ENCODE measurements at regions not wholly inside any gene's neighbourhood (a gene's known extent, or its start where the extent isn't known, plus 50 kb on each side); places are given as distances from the start of the nearest gene placed in this dataset.

DNA sequence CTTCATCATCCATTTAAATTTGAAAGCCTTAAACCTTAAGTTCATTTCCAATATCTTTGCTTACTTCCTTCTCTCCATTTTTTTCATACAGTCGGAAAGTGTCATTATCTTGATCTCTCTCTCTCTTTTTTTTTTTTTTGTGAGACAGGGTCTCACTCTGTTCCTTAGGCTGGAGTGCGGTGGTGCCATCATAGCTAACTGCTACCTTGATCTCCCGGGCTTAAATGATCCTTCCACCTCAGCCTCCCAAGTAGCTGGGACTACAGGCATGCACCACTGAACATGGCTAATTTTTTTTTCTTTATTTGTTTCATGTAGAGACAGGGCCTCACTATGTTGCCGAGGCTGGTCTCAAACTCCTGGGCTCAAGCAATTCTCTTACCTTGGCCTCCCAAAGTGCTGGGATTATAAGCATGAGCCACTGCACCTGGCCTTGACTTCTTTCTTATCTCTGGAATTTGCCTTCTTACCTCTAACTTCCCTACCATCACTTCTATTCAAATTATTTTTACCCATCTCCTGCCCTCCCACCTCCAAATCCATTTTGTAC is 222.2 kb downstream of the MYCN start:
- H3K27ac ChIP-seq = no peak overlapping the region
- H3K4me3 ChIP-seq = no peak overlapping the region
- WGBS, 10 experiments = 26 to 100% (median 93%) methylated on average over 2 to 4 of the region's 4 CpGs; no CpG with 5 or more reads in 1 of the 10 experiments
- peaks cover 8 to 16% of the 10 kb centered on the region in 2 donors for H3K4me1 ChIP-seq (replicated peaks in 1 of 2)
- in situ Hi-C loops (cut with MboI; ENCODE audit: low pct_unique_long_range_greater_than_20kb in 2 of 9, low sequenced_read_pairs in 9 of 9, unreplicated experiment in 9 of 9) = no loop called here
- no peak for ATAC-seq (replicated peaks in 6 of 8)

DNA sequence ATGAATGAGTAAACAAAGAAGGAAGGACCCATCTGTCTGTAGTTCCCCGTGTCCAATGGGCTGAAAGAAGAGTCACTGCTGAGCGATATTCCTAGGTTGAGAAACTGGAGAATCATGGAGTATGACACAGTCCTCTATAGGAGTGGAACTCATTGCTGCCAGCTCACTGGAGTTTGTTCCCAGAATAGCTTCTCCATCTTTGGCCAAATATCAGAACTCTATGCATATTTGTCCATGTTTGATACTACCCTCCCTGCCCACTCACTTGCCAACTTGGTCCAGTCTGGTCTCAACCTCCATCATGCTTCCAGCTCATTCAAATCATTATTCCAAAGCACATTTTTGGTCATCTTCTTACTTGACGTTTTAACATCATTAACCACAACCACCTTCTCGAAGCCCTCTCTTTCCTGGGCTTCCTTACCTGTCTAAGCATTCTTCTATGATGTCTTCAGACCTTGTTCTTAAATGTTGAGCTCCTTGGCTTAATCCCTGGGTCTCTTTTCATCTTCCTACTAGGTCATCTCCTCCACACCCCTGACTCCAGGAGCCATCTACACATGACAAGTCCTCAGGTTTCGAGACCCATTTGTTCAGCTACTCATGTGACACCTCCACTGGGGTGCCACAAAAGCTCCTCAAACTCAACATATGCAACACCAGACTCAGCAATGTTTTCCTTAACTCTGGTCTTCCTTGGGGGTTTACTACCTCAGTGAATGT is 221.6 kb downstream of the MYCN start:
- H3K4me3 ChIP-seq = no peak overlapping the region
- in situ Hi-C loops (cut with MboI; ENCODE audit: low pct_unique_long_range_greater_than_20kb in 2 of 9, low sequenced_read_pairs in 9 of 9, unreplicated experiment in 9 of 9) = no loop called here
- H3K4me1 ChIP-seq (replicated peaks in 1 of 2) = peaks cover 2 to 10% of the 10 kb centered on the region in 2 donors
- no peak for ATAC-seq (replicated peaks in 6 of 8)
- no peak overlapping the region for H3K27ac ChIP-seq
- WGBS, 10 experiments = 23 to 100% (median 82%) methylated on average over 1 to 5 of the region's 5 CpGs; no CpG with 5 or more reads in 1 of the 10 experiments

DNA sequence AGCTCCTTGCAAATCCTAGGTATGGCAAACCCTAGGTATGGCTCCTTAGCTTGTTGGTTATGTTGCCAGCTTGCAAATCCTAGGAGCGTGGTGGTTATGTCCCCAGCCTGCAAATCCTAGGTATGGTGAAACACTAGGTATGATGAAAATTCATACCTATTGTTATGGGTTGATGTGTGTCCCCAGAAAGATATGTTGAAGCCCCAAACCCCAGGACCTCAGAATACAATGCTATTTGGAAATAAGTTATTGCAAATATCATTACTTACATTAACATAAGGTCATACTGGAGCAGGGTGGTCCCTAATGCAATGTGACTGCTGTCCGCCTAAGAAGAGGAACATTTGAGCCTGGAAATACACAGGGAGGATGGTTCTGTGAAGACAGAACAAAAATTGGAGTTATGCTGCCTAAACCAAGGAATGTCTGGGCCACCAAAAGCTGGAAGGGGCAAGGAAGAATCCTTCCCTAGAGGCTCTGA is 220.8 kb downstream of the MYCN start:
- in situ Hi-C loops (cut with MboI; ENCODE audit: low pct_unique_long_range_greater_than_20kb in 2 of 9, low sequenced_read_pairs in 9 of 9, unreplicated experiment in 9 of 9) = no loop called here
- 0 to 100% (median 17%) methylated on average over 1 to 2 of the region's 2 CpGs; no CpG with 5 or more reads in 5 of the 10 experiments for WGBS, 10 experiments
- no peak overlapping the region for H3K4me3 ChIP-seq
- no peak for ATAC-seq (replicated peaks in 6 of 8)
- H3K27ac ChIP-seq = no peak overlapping the region
- peaks cover 0 to 5% of the 10 kb centered on the region in 2 donors for H3K4me1 ChIP-seq (replicated peaks in 1 of 2)

DNA sequence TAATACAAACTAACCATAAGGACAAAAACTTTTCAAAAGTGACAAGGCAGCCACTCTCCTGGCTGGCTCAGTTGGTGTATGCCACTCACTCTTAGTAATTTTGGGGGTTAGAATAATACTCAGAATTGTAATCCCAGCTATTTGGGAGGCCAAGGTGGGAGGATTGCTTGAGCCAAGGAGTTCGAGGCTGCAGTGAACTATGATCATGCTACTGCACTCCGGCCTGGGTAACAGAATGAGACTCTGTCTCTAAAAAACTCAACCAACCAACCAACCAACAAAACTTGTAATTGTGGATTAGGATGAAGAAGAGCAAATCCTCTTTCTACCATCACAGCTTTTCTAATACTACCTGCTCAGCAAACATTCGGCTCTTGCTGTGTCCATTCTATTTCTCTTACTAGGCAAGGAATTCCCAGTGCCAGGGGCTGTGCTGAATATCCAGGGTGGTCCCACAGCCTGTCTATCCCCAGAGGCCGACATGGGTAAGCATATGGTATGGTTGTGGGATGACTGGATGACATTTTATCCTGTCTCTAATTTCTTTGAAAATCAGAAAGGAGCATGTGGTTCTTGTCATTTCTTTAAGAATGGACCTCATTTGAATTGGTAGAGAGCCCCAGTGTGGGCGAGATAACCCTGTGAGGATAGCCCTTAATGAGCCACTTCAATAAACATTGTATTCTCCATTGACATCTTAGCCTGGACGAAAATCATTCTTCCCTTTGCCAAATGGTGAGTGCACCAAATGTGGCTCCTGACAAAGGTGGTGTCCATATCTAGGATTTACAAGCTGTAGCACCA is 220.1 kb downstream of the MYCN start:
- H3K27ac ChIP-seq = no peak overlapping the region
- in situ Hi-C loops (cut with MboI; ENCODE audit: low pct_unique_long_range_greater_than_20kb in 2 of 9, low sequenced_read_pairs in 9 of 9, unreplicated experiment in 9 of 9) = no loop called here
- no peak overlapping the region for H3K4me3 ChIP-seq
- 0 to 100% (median 81%) methylated on average over 1 to 5 of the region's 6 CpGs; no CpG with 5 or more reads in 2 of the 10 experiments for WGBS, 10 experiments
- no peak for ATAC-seq (replicated peaks in 6 of 8)
- H3K4me1 ChIP-seq (replicated peaks in 1 of 2) = peaks cover 0 to 3% of the 10 kb centered on the region in 2 donors

DNA sequence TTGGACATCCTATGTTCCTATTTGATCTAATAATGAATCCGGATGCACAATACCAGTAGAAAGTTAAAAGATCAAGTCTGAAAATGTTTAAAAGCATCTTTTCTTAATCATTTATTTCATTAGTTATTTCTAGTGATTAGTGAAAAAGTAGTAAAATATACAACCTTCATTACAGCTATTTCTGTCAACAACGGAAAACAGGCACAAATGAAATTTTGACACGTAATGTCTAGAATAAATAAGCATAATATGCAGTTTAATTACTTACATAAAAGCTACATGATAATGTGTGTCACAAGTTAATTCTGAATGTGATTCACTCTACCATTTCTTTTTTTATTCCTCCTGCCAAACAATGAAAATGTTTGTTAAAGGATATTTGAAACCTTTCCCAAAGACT is 216.1 kb downstream of the MYCN start:
- in situ Hi-C loops (cut with MboI; ENCODE audit: low pct_unique_long_range_greater_than_20kb in 2 of 9, low sequenced_read_pairs in 9 of 9, unreplicated experiment in 9 of 9) = no loop called here

DNA sequence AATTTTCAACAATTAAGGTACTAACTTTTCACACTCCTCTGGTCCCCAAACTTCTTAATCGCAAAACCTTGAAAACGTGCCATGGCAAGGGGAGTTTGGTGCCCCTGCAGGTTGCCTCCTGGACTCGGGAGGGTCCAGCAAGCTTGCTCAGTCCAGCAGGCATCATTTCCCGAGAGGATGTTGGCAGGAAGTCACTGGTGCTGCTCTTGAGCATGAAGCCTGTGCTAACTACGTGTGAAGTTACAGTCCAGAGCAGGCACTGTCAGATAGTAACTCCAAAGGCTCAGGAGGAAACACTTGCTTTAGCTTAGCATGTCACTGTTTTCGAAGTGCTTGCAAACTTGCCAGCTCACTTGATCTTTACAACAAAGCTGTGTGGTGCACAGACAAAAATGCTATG is 215.4 kb downstream of the MYCN start:
- no peak for ATAC-seq (replicated peaks in 6 of 8)
- in situ Hi-C loops (cut with MboI; ENCODE audit: low pct_unique_long_range_greater_than_20kb in 2 of 9, low sequenced_read_pairs in 9 of 9, unreplicated experiment in 9 of 9) = no loop called here
- H3K4me3 ChIP-seq = no peak overlapping the region
- peaks cover 0 to 3% of the 10 kb centered on the region in 2 donors for H3K4me1 ChIP-seq (replicated peaks in 1 of 2)
- H3K27ac ChIP-seq = no peak overlapping the region
- 0 to 100% (median 77%) methylated on average over 1 to 5 of the region's 6 CpGs; no CpG with 5 or more reads in 1 of the 10 experiments for WGBS, 10 experiments

More for the DNA sequence above, 216.1 kb downstream of the MYCN start:
- Histone ChIP-seq H3K4me1 (replicated peaks in 1 of 2) (peaks cover 0 to 3% of the 10 kb centered on the region in 2 donors), H3K4me3 (no peak overlapping the region), H3K27ac (no peak overlapping the region)
- no peak for ATAC-seq (replicated peaks in 6 of 8)
- 21 to 95% (median 60%) methylated on average over 1 to 3 of the region's 3 CpGs; no CpG with 5 or more reads in 2 of the 10 experiments for WGBS, 10 experiments

DNA sequence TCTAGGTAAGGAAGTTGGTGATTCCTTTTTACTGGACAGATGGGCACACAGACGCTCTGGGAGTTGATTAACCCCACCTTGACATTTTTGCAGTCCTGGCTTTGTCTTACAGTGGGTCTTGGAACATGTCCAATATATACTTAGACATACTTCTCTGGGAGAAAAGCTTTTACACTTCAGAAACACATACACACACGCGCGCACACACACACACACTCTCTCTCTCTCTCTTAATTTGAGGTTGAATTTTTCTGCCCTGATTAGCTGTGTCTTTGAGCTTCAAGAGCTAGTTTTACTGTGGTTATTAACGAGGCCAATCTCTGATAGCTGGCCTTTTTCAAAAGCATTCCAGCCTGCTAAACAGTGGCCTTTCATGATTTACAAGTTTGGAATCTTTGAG is 215.0 kb downstream of the MYCN start:
- Histone ChIP-seq H3K4me3 (no peak overlapping the region), H3K27ac (no peak overlapping the region), H3K4me1 (replicated peaks in 1 of 2) (peaks cover 0 to 3% of the 10 kb centered on the region in 2 donors)
- 20 to 94% (median 47%) methylated on average over 1 to 5 of the region's 5 CpGs; no CpG with 5 or more reads in 3 of the 10 experiments for WGBS, 10 experiments
- no peak for ATAC-seq (replicated peaks in 6 of 8)
- in situ Hi-C loops (cut with MboI; ENCODE audit: low pct_unique_long_range_greater_than_20kb in 2 of 9, low sequenced_read_pairs in 9 of 9, unreplicated experiment in 9 of 9) = no loop called here

DNA sequence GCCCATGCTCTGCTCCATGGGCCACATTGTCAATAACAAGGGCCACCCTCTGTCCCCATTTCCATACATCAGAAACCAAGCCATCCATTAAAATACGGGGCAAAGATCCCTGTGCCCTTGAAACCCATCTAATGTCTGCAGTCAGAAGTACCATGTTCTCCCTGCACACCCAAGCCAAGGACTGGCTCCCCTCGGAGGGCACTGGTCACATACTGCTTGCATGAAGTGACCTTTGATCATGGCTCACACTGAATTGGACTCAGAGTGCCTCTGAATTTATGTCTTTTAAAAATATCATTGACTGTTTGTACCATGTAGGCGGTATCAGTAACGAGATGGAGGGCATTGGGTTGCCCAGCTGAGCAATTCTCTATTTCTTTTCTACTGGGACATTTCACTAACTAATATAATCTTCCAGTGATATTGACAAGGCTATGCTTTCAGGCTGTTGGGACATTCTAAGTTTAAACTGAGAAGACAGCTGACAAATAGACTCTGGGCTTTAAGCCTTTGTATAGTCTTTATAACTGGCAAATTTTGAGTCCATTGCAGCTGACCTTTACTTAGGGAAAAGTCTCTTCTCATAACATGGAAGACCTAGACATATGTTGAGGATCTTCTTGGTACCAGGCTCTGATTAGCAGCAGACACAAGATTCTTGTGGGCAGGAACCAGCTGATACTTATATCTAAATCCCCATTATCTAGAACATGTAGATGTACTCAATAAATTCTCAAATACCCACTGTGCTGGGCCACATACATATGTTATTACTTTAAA is 214.3 kb downstream of the MYCN start:
- whole genome bisulfite sequencing, 10 experiments = 0 to 100% (median 45%) methylated on average over 1 to 4 of the region's 4 CpGs; no CpG with 5 or more reads in 4 of the 10 experiments
- Histone ChIP-seq H3K4me1 (replicated peaks in 1 of 2) (peaks cover 0 to 3% of the 10 kb centered on the region in 2 donors), H3K27ac (no peak overlapping the region), H3K4me3 (no peak overlapping the region)
- ATAC-seq (replicated peaks in 6 of 8) = no peak
- in situ Hi-C loops (cut with MboI; ENCODE audit: low pct_unique_long_range_greater_than_20kb in 2 of 9, low sequenced_read_pairs in 9 of 9, unreplicated experiment in 9 of 9) = no loop called here

DNA sequence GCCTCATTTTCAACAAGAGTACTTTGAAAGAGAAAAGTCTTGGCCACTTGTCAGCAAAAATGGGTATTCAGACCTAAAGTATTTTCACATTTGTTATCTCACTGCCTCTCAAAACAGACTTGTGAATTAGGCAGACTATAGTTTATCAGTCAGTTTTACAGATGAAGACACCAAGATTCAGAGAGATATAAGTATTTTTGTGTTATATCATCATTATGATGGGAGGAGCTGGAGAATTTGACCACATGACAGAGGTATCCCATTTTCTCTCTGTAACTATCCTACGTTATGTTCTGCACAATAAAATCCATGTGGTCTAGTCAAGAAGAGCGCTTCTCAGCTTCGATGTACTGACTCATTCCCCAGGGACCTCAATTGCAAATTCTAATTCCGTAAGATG is 213.7 kb downstream of the MYCN start:
- Histone ChIP-seq H3K27ac (no peak overlapping the region), H3K4me3 (no peak overlapping the region), H3K4me1 (replicated peaks in 1 of 2) (peaks cover 0 to 3% of the 10 kb centered on the region in 2 donors)
- no peak for ATAC-seq (replicated peaks in 6 of 8)
- 0 to 97% (median 85%) methylated on average over 1 to 4 of the region's 4 CpGs; no CpG with 5 or more reads in 1 of the 10 experiments for WGBS, 10 experiments
- in situ Hi-C loops (cut with MboI; ENCODE audit: low pct_unique_long_range_greater_than_20kb in 2 of 9, low sequenced_read_pairs in 9 of 9, unreplicated experiment in 9 of 9) = no loop called here

DNA sequence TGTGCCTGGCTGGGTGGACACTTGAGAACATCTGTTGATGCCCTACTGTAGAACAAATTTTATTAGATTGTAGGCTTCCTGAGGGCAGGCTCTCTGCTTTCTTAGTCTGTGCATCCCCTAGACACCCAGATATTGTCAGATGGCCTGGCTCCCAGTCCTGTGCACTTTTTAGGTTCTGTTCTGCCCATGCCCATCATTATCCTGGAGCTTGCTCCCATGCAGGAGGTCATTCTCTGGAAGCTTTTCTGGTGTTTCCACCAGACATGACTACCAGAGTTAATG is 213.3 kb downstream of the MYCN start:
- Histone ChIP-seq H3K27ac (no peak overlapping the region), H3K4me1 (replicated peaks in 1 of 2) (peaks cover 0 to 3% of the 10 kb centered on the region in 2 donors), H3K4me3 (no peak overlapping the region)
- no peak for ATAC-seq (replicated peaks in 6 of 8)
- in situ Hi-C loops (cut with MboI; ENCODE audit: low pct_unique_long_range_greater_than_20kb in 2 of 9, low sequenced_read_pairs in 9 of 9, unreplicated experiment in 9 of 9) = no loop called here

DNA sequence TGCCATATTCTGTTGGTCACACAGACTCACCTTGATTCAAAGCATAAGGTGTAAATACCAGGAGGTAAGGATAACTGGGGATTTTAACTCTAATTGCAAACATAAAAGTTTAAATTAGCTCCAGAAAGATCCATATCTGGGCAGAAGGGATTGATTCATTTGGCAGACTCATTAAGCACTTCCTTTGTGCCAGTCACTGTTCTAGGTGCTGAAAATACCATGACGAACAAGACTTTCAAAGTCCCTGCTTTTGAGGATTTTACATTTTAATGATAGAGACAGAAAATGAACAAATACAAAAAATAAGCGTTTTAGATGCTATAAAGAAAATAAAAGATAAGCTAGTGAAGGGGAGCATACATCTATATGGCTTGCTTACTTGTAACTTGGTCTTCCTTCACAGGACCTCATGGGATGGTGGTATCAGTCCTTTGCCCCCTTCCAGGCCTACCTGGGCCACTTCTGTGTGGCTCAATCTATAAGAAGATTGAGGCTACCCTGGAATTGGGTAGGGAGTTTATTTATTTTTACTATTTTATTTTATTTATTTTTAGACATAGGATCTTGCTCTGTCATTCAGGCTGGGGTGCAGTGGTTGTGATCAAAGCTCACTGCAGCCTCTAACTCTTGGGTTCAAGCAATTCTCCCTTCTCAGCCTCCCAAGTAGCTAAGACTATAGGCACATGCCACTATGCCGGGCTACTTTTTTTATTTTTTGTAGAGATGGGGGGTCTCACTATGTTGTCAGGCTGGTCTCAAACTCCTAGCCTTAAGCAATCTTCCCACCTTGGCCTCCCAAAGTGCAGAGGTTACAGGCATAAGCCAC is 212.8 kb downstream of the MYCN start:
- WGBS, 10 experiments = 0 to 100% (median 90%) methylated on average over 1 to 3 of the region's 3 CpGs
- H3K4me3 ChIP-seq = no peak overlapping the region
- in situ Hi-C loops (cut with MboI; ENCODE audit: low pct_unique_long_range_greater_than_20kb in 2 of 9, low sequenced_read_pairs in 9 of 9, unreplicated experiment in 9 of 9) = no loop called here
- H3K4me1 ChIP-seq (replicated peaks in 1 of 2) = peaks cover 0 to 3% of the 10 kb centered on the region in 2 donors
- H3K27ac ChIP-seq = no peak overlapping the region
- no peak for ATAC-seq (replicated peaks in 6 of 8)

Data from motor neuron (in vitro differentiated cells).